ENCODE measurements at regions not wholly inside any gene's neighbourhood (a gene's known extent, or its start where the extent isn't known, plus 50 kb on each side); places are given as distances from the start of the nearest gene placed in this dataset.

DNA sequence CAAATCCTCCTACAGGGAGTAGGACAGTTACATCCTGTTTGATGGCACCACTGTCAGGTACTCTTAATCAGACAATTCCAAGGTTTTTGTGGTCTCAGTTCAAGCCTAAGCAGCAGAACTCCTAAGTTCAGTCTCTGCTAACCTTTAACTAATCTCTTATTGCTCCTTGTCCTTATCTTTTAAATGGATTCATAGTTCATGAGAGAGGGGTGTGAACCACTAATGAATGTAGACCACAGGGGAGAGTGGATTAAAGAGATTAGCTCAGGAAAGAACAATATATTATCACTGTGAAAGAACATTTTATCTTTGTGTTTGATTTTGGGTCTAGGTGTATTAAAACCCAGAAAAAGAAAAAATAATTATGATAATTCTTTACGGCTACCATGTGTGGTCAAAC lies 168.9 kb downstream of the DCK start:
- no peak overlapping the region for H3K27ac Mint-ChIP-seq
- H3K36me3 Mint-ChIP-seq (ENCODE audit: low read depth), result no peaks in the 10 kb centered on the region
- no peak for DNase-seq
- TF ChIP-seq, protein P1, sequence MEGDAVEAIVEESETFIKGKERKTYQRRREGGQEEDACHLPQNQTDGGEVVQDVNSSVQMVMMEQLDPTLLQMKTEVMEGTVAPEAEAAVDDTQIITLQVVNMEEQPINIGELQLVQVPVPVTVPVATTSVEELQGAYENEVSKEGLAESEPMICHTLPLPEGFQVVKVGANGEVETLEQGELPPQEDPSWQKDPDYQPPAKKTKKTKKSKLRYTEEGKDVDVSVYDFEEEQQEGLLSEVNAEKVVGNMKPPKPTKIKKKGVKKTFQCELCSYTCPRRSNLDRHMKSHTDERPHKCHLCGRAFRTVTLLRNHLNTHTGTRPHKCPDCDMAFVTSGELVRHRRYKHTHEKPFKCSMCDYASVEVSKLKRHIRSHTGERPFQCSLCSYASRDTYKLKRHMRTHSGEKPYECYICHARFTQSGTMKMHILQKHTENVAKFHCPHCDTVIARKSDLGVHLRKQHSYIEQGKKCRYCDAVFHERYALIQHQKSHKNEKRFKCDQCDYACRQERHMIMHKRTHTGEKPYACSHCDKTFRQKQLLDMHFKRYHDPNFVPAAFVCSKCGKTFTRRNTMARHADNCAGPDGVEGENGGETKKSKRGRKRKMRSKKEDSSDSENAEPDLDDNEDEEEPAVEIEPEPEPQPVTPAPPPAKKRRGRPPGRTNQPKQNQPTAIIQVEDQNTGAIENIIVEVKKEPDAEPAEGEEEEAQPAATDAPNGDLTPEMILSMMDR (IDR thresholded peaks at IDR 0.05), result no peak
- no peaks in the 10 kb centered on the region for H3K9me3 Mint-ChIP-seq
- H3K4me1 Mint-ChIP-seq, result no peaks in the 10 kb centered on the region
- no peaks in the 10 kb centered on the region for H3K27me3 Mint-ChIP-seq (ENCODE audit: low read depth, poor library complexity)
- H3K4me3 Mint-ChIP-seq, result no peak overlapping the region

GRCh38 chr4:71163317-71163716 lies 169.9 kb downstream of the DCK start:
- H3K9me3 Mint-ChIP-seq, result no peaks in the 10 kb centered on the region
- no peak overlapping the region for H3K4me3 Mint-ChIP-seq
- H3K4me1 Mint-ChIP-seq, result no peaks in the 10 kb centered on the region
- no peaks in the 10 kb centered on the region for H3K27me3 Mint-ChIP-seq (ENCODE audit: low read depth, poor library complexity)
- no peak overlapping the region for H3K27ac Mint-ChIP-seq
- DNase-seq, result no peak
- TF ChIP-seq, protein P1 (IDR thresholded peaks at IDR 0.05), result no peak
- H3K36me3 Mint-ChIP-seq (ENCODE audit: low read depth), result no peaks in the 10 kb centered on the region

DNA sequence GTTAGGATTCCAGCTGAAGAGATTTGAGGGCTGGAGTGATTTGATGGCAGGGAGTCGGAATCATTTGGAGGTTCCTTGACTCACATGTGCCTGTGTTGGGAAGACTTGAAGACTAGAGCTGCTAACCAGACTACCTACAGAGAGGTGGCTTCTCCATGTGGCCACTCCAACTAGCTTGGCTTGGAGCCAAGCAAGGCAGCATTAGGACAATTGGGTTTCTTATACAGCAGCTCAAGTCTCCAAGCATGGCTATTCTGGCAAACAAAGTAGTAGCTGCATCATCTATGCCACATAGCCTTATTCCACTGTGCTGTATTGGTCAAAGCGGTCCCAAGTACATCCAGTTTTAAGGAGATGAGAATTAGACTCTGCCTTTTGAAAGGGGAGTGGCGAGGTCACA lies 171.7 kb upstream of the SLC4A4 start:
- Mint-ChIP-seq H3K9me3 (no peaks in the 10 kb centered on the region), H3K27me3 (ENCODE audit: low read depth, poor library complexity) (no peaks in the 10 kb centered on the region), H3K4me1 (no peaks in the 10 kb centered on the region), H3K4me3 (no peak overlapping the region), H3K27ac (no peak overlapping the region), H3K36me3 (ENCODE audit: low read depth) (no peaks in the 10 kb centered on the region)
- DNase-seq, result no peak
- TF ChIP-seq, protein P1 (IDR thresholded peaks at IDR 0.05), result no peak

DNA sequence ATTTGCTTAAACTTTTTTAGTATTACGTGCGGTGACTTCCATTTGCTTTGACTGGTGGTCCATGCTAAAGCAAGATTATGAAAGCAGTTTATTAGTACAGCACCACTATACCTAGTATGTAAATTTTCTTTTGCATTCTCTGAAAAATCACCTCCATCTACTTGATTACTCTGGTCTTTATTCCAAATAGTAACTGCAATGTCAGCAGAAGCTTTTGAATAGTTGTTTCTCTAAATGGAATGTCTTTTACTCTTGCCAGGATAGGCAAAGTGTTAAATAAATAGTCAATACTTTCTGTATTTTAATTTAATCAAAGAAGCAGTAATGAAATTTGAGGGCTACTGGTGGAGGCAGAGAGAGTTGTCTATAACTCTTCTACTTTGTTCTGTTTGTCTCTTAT lies 167.2 kb upstream of the SLC4A4 start:
- no peak overlapping the region for H3K27ac Mint-ChIP-seq
- no peak overlapping the region for H3K4me3 Mint-ChIP-seq
- no peaks in the 10 kb centered on the region for H3K36me3 Mint-ChIP-seq (ENCODE audit: low read depth)
- peaks cover 17% of the 10 kb centered on the region for H3K9me3 Mint-ChIP-seq
- peaks cover 4% of the 10 kb centered on the region for H3K27me3 Mint-ChIP-seq (ENCODE audit: low read depth, poor library complexity)
- H3K4me1 Mint-ChIP-seq, result no peaks in the 10 kb centered on the region
- TF ChIP-seq, protein P1 (IDR thresholded peaks at IDR 0.05), result no peak
- DNase-seq, result no peak

DNA sequence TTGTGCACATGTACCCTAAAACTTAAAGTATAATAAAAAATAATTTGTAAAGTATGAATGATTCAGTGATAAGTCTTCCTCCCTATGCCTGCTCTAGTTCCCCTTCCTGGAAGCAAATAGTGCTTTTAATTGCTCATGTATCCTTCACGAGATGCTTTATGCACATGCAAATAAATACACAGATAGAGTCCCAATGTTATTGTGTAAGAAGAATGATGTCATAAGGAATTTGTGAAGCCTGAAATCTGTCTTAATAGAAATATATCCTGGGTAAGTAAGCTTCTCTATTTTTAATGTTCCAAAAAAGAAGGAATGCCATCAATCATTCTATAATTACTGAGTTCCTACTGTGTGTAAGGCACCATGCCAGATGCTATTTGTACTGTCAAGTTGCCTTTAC lies 157.5 kb upstream of the SLC4A4 start:
- Mint-ChIP-seq H3K4me1 (no peaks in the 10 kb centered on the region), H3K4me3 (no peak overlapping the region), H3K27me3 (ENCODE audit: low read depth, poor library complexity) (peaks cover 30% of the 10 kb centered on the region), H3K36me3 (ENCODE audit: low read depth) (no peaks in the 10 kb centered on the region), H3K9me3 (no peaks in the 10 kb centered on the region), H3K27ac (no peak overlapping the region)
- TF ChIP-seq, protein P1 (IDR thresholded peaks at IDR 0.05), result no peak
- no peak for DNase-seq

- Mint-ChIP-seq H3K36me3 (ENCODE audit: low read depth) (no peaks in the 10 kb centered on the region), H3K4me3 (no peak overlapping the region)
- TF ChIP-seq, protein P1 (IDR thresholded peaks at IDR 0.05), result peak; percentile 67
Measured at GRCh38 chr4:71184195-71184781, 154.5 kb upstream of the SLC4A4 start.

More at GRCh38 chr4:71184195-71184781, 154.5 kb upstream of the SLC4A4 start:
- H3K27me3 Mint-ChIP-seq (ENCODE audit: low read depth, poor library complexity), result peaks cover 43% of the 10 kb centered on the region
- peak; percentile 35 for DNase-seq
- H3K9me3 Mint-ChIP-seq, result no peaks in the 10 kb centered on the region
- no peak overlapping the region for H3K27ac Mint-ChIP-seq
- peaks cover 13% of the 10 kb centered on the region for H3K4me1 Mint-ChIP-seq

Measured in nephron progenitor cell (in vitro differentiated cells).